ENCODE measurements at regions not wholly inside any gene's neighbourhood (a gene's known extent, or its start where the extent isn't known, plus 50 kb on each side); places are given as distances from the start of the nearest gene placed in this dataset.
A peak's percentile ranks its signal among the peaks of the same experiment; 100 is the strongest.
"Not testable (repeated sequence)": the region's sequence is repeated elsewhere in the genome, so short reads cannot be mapped to it uniquely, and the experiment has no call there.

- not testable (repeated sequence) for H3K27ac ChIP-seq (ENCODE audit: low read length); H3K9me2 ChIP-seq (replicated peaks; ENCODE audit: insufficient read depth, low read length); H3K9ac ChIP-seq (ENCODE audit: low read length); H3K36me3 ChIP-seq (replicated peaks; ENCODE audit: insufficient read depth, low read length); H4K20me1 ChIP-seq (ENCODE audit: insufficient read depth, low read length); H3F3A ChIP-seq (ENCODE audit: insufficient read depth, low read length); H2AFZ ChIP-seq (ENCODE audit: low read length); H3K4me2 ChIP-seq (ENCODE audit: low read depth, low read length); H3K79me2 ChIP-seq (ENCODE audit: low read length); H3K9me3 ChIP-seq (replicated peaks; ENCODE audit: insufficient read depth, low read length); H3K4me1 ChIP-seq (ENCODE audit: low read length); H3K4me3 ChIP-seq (ENCODE audit: low read length); H3K27me3 ChIP-seq (replicated peaks; ENCODE audit: insufficient read depth, low read length)
- DNase-seq: peak; percentile 46
- peak; percentile 44 for TF ChIP-seq CTCF (IDR thresholded peaks at IDR 0.05; ENCODE audit: low read length)
Observed at GRCh38 chr4:118424062-118424461, 71.3 kb upstream of the PRSS12 start.

GRCh38 chr4:118428881-118429280, 76.1 kb upstream of the PRSS12 start:
- not testable (repeated sequence) for H3K9me2 ChIP-seq (replicated peaks; ENCODE audit: insufficient read depth, low read length); H3K9ac ChIP-seq (ENCODE audit: low read length); DNase-seq; H3F3A ChIP-seq (ENCODE audit: insufficient read depth, low read length); H3K4me3 ChIP-seq (ENCODE audit: low read length); H2AFZ ChIP-seq (ENCODE audit: low read length); H3K27ac ChIP-seq (ENCODE audit: low read length); H3K4me1 ChIP-seq (ENCODE audit: low read length); H4K20me1 ChIP-seq (ENCODE audit: insufficient read depth, low read length); H3K9me3 ChIP-seq (replicated peaks; ENCODE audit: insufficient read depth, low read length); H3K4me2 ChIP-seq (ENCODE audit: low read depth, low read length); H3K27me3 ChIP-seq (replicated peaks; ENCODE audit: insufficient read depth, low read length); H3K79me2 ChIP-seq (ENCODE audit: low read length); H3K36me3 ChIP-seq (replicated peaks; ENCODE audit: insufficient read depth, low read length)

GRCh38 chr4:118432359-118432758, 79.6 kb upstream of the PRSS12 start:
- not testable (repeated sequence) for H3K4me2 ChIP-seq (ENCODE audit: low read depth, low read length); H2AFZ ChIP-seq (ENCODE audit: low read length); H3K4me1 ChIP-seq (ENCODE audit: low read length); H3K4me3 ChIP-seq (ENCODE audit: low read length); H3K9me2 ChIP-seq (replicated peaks; ENCODE audit: insufficient read depth, low read length); DNase-seq; H3K36me3 ChIP-seq (replicated peaks; ENCODE audit: insufficient read depth, low read length); H3K9me3 ChIP-seq (replicated peaks; ENCODE audit: insufficient read depth, low read length); H3K27me3 ChIP-seq (replicated peaks; ENCODE audit: insufficient read depth, low read length); H3K9ac ChIP-seq (ENCODE audit: low read length); H4K20me1 ChIP-seq (ENCODE audit: insufficient read depth, low read length); H3K27ac ChIP-seq (ENCODE audit: low read length); H3F3A ChIP-seq (ENCODE audit: insufficient read depth, low read length); H3K79me2 ChIP-seq (ENCODE audit: low read length)

GRCh38 chr4:118433612-118434375, 81.0 kb upstream of the PRSS12 start:
- not testable (repeated sequence) for H3K9me2 ChIP-seq (replicated peaks; ENCODE audit: insufficient read depth, low read length); H3K79me2 ChIP-seq (ENCODE audit: low read length); H3K36me3 ChIP-seq (replicated peaks; ENCODE audit: insufficient read depth, low read length); DNase-seq; H2AFZ ChIP-seq (ENCODE audit: low read length); H3K27me3 ChIP-seq (replicated peaks; ENCODE audit: insufficient read depth, low read length); H3K4me3 ChIP-seq (ENCODE audit: low read length); H4K20me1 ChIP-seq (ENCODE audit: insufficient read depth, low read length); H3K9ac ChIP-seq (ENCODE audit: low read length); H3K9me3 ChIP-seq (replicated peaks; ENCODE audit: insufficient read depth, low read length); H3F3A ChIP-seq (ENCODE audit: insufficient read depth, low read length); H3K4me2 ChIP-seq (ENCODE audit: low read depth, low read length); H3K27ac ChIP-seq (ENCODE audit: low read length); H3K4me1 ChIP-seq (ENCODE audit: low read length)

GRCh38 chr4:118435415-118435814, 82.6 kb upstream of the PRSS12 start:
- not testable (repeated sequence) for H3K4me2 ChIP-seq (ENCODE audit: low read depth, low read length); H3K79me2 ChIP-seq (ENCODE audit: low read length); H4K20me1 ChIP-seq (ENCODE audit: insufficient read depth, low read length); H3F3A ChIP-seq (ENCODE audit: insufficient read depth, low read length); H2AFZ ChIP-seq (ENCODE audit: low read length); H3K27me3 ChIP-seq (replicated peaks; ENCODE audit: insufficient read depth, low read length); H3K36me3 ChIP-seq (replicated peaks; ENCODE audit: insufficient read depth, low read length); H3K9ac ChIP-seq (ENCODE audit: low read length); H3K9me2 ChIP-seq (replicated peaks; ENCODE audit: insufficient read depth, low read length); H3K4me1 ChIP-seq (ENCODE audit: low read length); H3K27ac ChIP-seq (ENCODE audit: low read length); H3K9me3 ChIP-seq (replicated peaks; ENCODE audit: insufficient read depth, low read length); H3K4me3 ChIP-seq (ENCODE audit: low read length); DNase-seq

- H3K27me3 ChIP-seq (replicated peaks; ENCODE audit: insufficient read depth, low read length); DNase-seq; H3K4me2 ChIP-seq (ENCODE audit: low read depth, low read length); H3K9me3 ChIP-seq (replicated peaks; ENCODE audit: insufficient read depth, low read length); H3K27ac ChIP-seq (ENCODE audit: low read length); H3K79me2 ChIP-seq (ENCODE audit: low read length); H3K9ac ChIP-seq (ENCODE audit: low read length); H2AFZ ChIP-seq (ENCODE audit: low read length); H3K4me1 ChIP-seq (ENCODE audit: low read length); H4K20me1 ChIP-seq (ENCODE audit: insufficient read depth, low read length); H3K36me3 ChIP-seq (replicated peaks; ENCODE audit: insufficient read depth, low read length); H3K4me3 ChIP-seq (ENCODE audit: low read length); H3K9me2 ChIP-seq (replicated peaks; ENCODE audit: insufficient read depth, low read length); H3F3A ChIP-seq (ENCODE audit: insufficient read depth, low read length): not testable (repeated sequence)
Observed at GRCh38 chr4:118442115-118442837, 89.5 kb upstream of the PRSS12 start.

GRCh38 chr4:118447397-118447796, 94.6 kb upstream of the PRSS12 start:
- not testable (repeated sequence) for H3K9ac ChIP-seq (ENCODE audit: low read length); H3K79me2 ChIP-seq (ENCODE audit: low read length); H3K27me3 ChIP-seq (replicated peaks; ENCODE audit: insufficient read depth, low read length); H3K4me2 ChIP-seq (ENCODE audit: low read depth, low read length); H3F3A ChIP-seq (ENCODE audit: insufficient read depth, low read length); H3K36me3 ChIP-seq (replicated peaks; ENCODE audit: insufficient read depth, low read length); H3K9me2 ChIP-seq (replicated peaks; ENCODE audit: insufficient read depth, low read length); H3K4me3 ChIP-seq (ENCODE audit: low read length); H3K9me3 ChIP-seq (replicated peaks; ENCODE audit: insufficient read depth, low read length); H2AFZ ChIP-seq (ENCODE audit: low read length); H3K4me1 ChIP-seq (ENCODE audit: low read length); DNase-seq; H3K27ac ChIP-seq (ENCODE audit: low read length); H4K20me1 ChIP-seq (ENCODE audit: insufficient read depth, low read length)
